ENCODE measurements at regions not wholly inside any gene's neighbourhood (a gene's known extent, or its start where the extent isn't known, plus 50 kb on each side); places are given as distances from the start of the nearest gene placed in this dataset.

DNA sequence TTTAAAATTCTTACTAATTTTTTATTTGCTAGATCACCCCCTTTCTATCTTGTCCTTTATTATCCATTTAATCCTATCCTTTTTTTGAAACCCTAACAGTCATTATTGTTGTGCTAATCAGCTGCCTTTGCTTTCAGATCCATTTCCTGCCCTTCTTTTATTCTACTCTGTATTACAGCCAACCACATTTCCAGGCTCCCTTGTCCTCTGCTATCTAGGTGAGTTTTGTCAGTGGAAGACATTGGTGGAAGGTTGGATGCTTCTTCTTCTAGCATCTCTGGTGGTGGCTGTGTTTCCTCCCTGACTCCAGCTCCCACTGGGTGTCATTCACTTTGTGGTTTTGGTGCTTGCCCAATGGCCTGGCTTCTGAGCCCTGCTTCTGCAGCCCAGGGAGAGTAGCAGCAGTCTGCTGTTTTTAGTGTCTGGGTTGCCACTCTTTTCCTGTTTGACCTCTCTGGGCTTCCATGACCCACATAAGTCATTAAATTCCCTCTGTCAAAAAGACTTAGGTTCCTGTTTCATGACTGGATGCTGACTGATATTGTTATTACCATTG, 225.2 kb upstream of the PGRMC2 start:
- in situ Hi-C loops (cut with HindIII; ENCODE audit: low sequenced_read_pairs), result no loop called here

DNA sequence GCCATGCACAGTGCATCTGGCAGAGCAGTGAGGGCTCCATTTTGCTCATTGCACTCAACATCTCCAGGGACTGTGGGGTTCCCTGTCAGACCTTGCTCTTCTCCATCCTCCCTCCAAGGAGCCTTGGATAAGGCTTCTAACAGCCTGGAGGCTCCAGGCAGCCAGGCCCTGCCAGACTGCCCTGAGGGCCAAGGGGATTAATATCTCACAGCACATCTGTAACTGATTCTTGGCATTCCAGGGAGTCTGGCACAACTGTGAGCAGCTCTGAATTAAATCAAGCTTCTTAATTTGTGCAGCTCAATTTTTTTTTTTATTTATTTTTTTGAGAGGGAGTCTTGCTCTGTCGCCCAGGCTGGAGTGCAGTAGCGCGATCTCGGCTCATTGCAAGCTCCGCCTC, 224.5 kb upstream of the PGRMC2 start:
- in situ Hi-C loops (cut with HindIII; ENCODE audit: low sequenced_read_pairs), result no loop called here

DNA sequence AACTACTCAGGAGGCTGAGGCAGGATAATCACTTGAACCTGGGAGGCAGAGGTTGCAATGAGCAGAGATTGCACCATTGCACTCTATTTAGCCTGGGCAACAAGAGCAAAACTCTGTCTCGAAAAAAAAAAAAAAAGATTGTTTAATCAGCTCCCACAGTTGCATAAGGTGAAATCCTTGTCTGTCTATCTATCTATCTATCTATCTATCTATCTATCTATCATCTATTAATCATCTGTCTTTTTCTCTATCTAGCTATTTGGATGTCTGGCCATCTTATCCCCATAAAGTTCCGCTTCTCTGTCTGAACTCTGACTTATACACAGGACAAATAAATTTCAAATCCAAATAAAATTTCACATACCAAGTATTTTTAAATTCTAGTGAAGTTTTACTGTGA, 223.2 kb upstream of the PGRMC2 start:
- in situ Hi-C loops (cut with HindIII; ENCODE audit: low sequenced_read_pairs), result no loop called here

- in situ Hi-C loops (cut with HindIII; ENCODE audit: low sequenced_read_pairs), result loop anchor here (5.0 kb wide), 1 partner anchor 36 kb away; no protein-coding TSS in a partner anchor
Measured at GRCh38 chr4:128502818-128503527, 215.4 kb upstream of the PGRMC2 start.

- in situ Hi-C loops (cut with HindIII; ENCODE audit: low sequenced_read_pairs), result loop anchor here (5.0 kb wide), 1 partner anchor 34 kb away; no protein-coding TSS in a partner anchor
Measured at GRCh38 chr4:128501239-128501638, 213.6 kb upstream of the PGRMC2 start.

GRCh38 chr4:128488055-128488705, 200.6 kb upstream of the PGRMC2 start:
- in situ Hi-C loops (cut with HindIII; ENCODE audit: low sequenced_read_pairs), result no loop called here

GRCh38 chr4:128484896-128485295, 197.3 kb upstream of the PGRMC2 start:
- in situ Hi-C loops (cut with HindIII; ENCODE audit: low sequenced_read_pairs), result no loop called here

DNA sequence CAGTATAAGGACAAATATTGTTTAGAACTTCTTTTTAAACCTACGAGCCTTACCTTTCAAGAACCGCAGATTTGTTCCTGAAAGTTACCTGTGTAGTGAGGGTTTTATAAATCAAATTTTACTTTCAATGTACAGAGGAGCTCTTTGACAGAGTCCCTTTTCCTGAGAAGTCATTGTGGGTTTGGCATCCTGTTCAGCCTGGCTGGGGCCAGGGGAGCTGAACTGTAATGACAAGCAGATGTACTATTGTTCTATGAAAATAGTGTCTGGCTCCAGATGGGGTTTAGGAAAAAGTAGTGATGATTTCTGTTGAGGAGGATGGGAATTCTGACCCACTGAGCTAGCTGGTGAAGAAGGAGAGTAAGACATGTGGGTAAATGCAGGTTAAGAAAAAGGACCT, 196.2 kb upstream of the PGRMC2 start:
- in situ Hi-C loops (cut with HindIII; ENCODE audit: low sequenced_read_pairs), result no loop called here

DNA sequence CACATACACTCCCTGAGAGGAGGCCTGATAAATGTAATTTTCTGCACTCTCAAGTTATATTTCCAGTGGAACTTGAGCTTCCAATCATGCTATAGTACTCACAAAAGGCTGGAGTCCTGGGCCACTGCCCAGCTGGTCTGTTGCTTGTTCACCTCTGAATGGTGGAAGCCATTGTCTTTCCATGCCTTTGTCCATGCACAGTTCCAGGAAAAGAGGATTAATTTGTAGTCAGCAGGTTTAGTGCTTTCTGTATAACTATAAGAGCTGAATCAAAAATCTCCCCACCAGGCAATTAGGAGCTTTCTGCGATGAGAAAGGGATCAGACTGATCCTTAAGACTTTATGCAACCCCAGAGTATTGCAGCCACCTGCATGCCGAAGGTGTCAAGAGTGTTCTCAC, 195.4 kb upstream of the PGRMC2 start:
- in situ Hi-C loops (cut with HindIII; ENCODE audit: low sequenced_read_pairs), result no loop called here

DNA sequence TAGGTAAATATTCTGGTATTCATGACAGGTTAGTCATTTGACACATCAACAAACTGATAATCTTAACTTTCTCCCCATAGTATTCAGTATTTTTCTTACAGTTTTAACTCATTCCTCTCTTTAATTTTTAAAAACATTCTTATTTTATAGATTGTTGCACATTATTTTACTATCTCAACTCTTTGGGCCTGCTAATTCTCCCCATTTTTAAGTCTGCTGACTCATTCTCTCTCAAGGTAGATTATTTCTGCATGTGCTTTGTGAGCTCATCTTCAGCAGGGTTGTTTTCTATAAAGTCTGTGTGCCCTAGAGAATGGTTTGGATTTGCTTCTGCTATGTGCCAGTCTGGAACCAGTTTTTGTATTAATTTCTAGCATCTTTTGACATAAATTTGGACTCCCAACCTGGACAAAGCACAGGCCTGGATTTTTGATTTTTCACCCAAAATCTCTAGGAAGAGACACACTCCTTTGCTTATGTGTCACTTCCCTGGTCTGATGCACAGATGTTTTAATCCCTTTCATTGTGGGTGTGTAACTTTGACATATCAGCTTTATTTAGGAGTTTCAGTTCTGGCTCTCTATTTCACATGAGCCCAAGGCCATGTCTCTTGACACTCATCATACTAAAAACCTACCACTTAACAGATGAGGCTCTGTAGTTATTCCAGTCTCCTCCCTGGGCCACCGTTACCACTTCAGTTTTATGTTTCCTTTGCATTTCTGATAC, 194.3 kb upstream of the PGRMC2 start:
- in situ Hi-C loops (cut with HindIII; ENCODE audit: low sequenced_read_pairs), result no loop called here

- in situ Hi-C loops (cut with HindIII; ENCODE audit: low sequenced_read_pairs), result no loop called here
Measured at GRCh38 chr4:128480945-128481344, 193.3 kb upstream of the PGRMC2 start.

DNA sequence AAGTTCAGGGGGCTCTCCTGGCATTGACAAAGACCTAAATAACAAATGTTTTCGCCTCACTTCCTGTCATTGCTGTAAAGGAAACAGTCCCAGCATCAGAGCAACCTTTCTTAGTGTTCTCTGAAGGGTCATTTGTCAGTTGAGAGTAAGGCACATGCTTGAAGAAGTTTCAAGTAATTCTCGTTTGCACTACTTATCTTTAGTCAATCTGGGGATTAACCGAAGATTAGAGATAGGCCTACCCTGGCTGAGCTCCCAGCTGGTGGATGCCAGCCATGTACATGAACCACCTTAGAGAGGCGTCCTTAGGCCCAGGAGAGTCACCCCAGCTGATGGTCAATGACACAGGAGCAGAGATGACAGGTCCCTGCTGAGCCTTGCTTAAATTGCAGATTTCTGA, 189.9 kb upstream of the PGRMC2 start:
- in situ Hi-C loops (cut with HindIII; ENCODE audit: low sequenced_read_pairs), result no loop called here

DNA sequence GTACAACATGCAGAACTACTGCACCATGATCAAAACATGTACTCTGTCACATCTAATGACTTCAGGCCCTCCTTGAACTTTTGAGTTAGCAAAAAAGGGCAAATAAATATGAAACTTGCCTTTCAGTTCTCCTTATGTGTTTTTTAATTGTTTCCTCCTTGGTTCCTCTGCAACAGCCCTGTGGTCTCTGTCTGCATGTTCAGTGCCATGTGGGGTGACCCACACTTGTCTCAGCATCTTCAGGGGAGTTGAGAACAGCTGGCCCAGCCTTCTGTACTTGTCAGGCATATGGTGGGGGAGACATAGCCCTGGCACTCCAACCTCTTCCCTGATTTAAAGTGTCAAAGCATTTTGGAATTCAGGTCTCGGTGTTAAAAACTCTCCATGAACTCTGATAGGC, 188.0 kb upstream of the PGRMC2 start:
- in situ Hi-C loops (cut with HindIII; ENCODE audit: low sequenced_read_pairs), result no loop called here

DNA sequence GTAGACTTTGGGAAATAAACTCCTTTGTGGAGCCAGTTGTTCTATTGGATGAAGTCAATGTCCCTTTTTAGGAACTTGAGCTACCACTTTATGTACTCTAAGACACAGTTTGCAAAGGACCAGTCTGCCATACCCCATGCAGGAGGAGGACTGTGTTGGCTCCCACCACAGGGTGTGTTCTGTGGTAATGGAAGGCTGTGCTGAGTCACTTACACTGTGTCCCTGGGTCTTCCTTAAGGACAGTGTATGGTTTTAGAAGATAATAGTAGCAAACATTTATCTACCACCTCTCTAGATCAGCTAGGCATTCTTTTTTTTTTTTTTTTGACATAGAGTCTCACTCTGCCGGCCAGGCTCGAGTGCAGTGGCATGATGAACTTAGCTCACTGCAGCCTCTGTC, 184.0 kb upstream of the PGRMC2 start:
- in situ Hi-C loops (cut with HindIII; ENCODE audit: low sequenced_read_pairs), result no loop called here

DNA sequence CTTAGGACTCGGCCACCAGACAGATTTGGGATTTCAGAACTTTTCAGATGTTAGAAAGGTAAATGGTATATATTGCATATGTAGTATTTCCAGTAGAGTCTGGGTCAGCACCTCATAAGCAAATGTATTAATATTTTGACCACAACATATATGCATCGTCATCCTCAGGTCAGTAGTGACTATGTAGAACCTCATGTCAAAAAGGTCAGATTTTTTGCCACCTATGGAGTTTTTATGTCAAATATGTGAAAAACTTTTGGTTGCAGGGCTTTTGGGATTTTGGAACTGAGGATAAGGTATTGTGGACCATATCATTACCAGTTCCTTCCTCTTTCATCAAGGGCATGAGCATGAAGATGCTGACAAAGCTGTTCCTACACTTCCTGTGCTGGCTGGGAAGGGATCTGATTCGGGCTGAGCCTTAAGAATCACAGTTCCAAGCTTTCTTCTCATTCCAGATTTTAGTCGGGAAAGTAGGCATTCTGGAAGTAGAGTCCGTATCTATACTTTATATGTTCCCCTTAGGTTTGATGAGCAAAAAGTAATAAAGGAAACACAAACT, 183.0 kb upstream of the PGRMC2 start:
- in situ Hi-C loops (cut with HindIII; ENCODE audit: low sequenced_read_pairs), result no loop called here

GRCh38 chr4:128468123-128468989, 180.7 kb upstream of the PGRMC2 start:
- in situ Hi-C loops (cut with HindIII; ENCODE audit: low sequenced_read_pairs), result loop anchor here (5.0 kb wide), 1 partner anchor 34 kb away; no protein-coding TSS in a partner anchor

DNA sequence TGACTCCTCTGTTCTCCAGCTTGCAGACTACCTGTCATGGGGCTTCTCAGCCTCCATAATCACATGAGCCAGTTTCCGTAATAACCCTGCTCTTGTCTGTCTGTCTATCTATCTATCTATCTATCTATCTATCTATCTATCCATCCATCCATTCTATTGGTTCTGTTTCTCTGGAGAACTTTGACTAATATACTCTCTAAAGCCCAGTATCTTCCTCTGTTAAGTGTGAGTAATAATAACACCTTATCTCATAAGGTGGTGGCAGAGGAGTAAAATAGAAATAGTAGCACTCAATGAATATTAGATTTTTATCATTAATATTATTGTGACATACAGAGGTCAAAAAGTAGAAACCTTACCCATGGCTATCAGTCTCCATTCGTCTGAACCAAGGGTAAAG, 177.9 kb upstream of the PGRMC2 start:
- in situ Hi-C loops (cut with HindIII; ENCODE audit: low sequenced_read_pairs), result loop anchor here (5.0 kb wide), 1 partner anchor 37 kb away; no protein-coding TSS in a partner anchor

GRCh38 chr4:128463006-128463405, 175.4 kb upstream of the PGRMC2 start:
- in situ Hi-C loops (cut with HindIII; ENCODE audit: low sequenced_read_pairs), result no loop called here

DNA sequence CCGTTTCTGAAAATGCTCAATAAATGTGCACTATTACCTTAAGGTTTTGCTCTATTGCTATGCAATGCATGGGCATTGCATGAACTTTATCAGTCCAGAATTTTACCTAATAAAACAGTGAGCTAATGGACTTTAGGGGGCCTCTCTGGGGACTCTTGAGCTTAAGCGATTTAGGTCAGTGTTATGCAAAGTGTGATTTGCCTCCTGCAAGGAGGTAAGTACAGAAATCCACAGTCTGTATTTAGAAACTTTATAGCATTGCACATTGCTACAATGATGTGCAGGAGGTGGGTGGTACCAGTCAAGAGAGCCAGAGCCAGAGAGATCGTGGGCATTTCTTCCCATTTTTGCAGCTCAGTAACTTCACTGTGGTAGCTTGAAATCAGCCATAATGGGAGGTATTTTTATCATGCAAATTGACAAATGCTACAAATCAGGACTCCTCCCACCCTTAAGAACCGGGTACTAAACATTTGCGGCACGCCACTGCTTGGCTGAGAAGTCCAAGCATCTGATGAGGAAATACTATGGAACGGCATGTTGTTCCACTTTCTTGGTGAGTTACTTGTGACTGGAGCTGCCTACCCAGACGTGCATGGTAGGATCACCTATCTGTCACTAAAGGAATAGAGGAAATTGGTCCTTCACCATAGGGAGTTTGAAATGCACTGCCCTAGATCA, 174.6 kb upstream of the PGRMC2 start:
- in situ Hi-C loops (cut with HindIII; ENCODE audit: low sequenced_read_pairs), result no loop called here
